ENCODE measurements at regions not wholly inside any gene's neighbourhood (a gene's known extent, or its start where the extent isn't known, plus 50 kb on each side); places are given as distances from the start of the nearest gene placed in this dataset.

GRCh38 chr7:21200503-21200902 is 227.4 kb upstream of the SP4 start:
- TF ChIP-seq, protein P1, sequence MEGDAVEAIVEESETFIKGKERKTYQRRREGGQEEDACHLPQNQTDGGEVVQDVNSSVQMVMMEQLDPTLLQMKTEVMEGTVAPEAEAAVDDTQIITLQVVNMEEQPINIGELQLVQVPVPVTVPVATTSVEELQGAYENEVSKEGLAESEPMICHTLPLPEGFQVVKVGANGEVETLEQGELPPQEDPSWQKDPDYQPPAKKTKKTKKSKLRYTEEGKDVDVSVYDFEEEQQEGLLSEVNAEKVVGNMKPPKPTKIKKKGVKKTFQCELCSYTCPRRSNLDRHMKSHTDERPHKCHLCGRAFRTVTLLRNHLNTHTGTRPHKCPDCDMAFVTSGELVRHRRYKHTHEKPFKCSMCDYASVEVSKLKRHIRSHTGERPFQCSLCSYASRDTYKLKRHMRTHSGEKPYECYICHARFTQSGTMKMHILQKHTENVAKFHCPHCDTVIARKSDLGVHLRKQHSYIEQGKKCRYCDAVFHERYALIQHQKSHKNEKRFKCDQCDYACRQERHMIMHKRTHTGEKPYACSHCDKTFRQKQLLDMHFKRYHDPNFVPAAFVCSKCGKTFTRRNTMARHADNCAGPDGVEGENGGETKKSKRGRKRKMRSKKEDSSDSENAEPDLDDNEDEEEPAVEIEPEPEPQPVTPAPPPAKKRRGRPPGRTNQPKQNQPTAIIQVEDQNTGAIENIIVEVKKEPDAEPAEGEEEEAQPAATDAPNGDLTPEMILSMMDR (IDR thresholded peaks at IDR 0.05 in 2 of 3, conservative IDR thresholded peaks at IDR 0.05 in 1 of 3; ENCODE audit: borderline replicate concordance in 1 of 3, insufficient read depth in 1 of 3, low read depth in 2 of 3, low read length in 2 of 3), result no peak
- TF ChIP-seq POLR2A (IDR thresholded peaks at IDR 0.05; ENCODE audit: borderline replicate concordance, extremely low read depth, insufficient read depth, insufficient read length) (no peak), SP1 (IDR thresholded peaks at IDR 0.05; ENCODE audit: low read depth) (no peak), RAD21 (IDR thresholded peaks at IDR 0.05; ENCODE audit: low read depth) (no peak), EGR1 (IDR thresholded peaks at IDR 0.05; ENCODE audit: low read depth) (no peak), POLR2AphosphoS5 (IDR thresholded peaks at IDR 0.05; ENCODE audit: low read depth, low read length) (no peak), ZFX (IDR thresholded peaks at IDR 0.05) (no peak), SIN3A (IDR thresholded peaks at IDR 0.05; ENCODE audit: low read depth) (no peak), EZH2 (IDR thresholded peaks at IDR 0.05) (no peak), ATF3 (IDR thresholded peaks at IDR 0.05) (no peak), JUND (IDR thresholded peaks at IDR 0.05) (no peak), YY1 (IDR thresholded peaks at IDR 0.05; ENCODE audit: extremely low read depth, insufficient replicate concordance, low read depth, low read length) (no peak), ZBTB33 (IDR thresholded peaks at IDR 0.05; ENCODE audit: extremely low read depth, insufficient replicate concordance, low read length) (no peak)
- TF ChIP-seq, protein P2, sequence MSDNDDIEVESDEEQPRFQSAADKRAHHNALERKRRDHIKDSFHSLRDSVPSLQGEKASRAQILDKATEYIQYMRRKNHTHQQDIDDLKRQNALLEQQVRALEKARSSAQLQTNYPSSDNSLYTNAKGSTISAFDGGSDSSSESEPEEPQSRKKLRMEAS (IDR thresholded peaks at IDR 0.05), result no peak

All from HCT116 (cell line).